ENCODE measurements at regions not wholly inside any gene's neighbourhood (a gene's known extent, or its start where the extent isn't known, plus 50 kb on each side); places are given as distances from the start of the nearest gene placed in this dataset.

- no peak for TF ChIP-seq GATA3 (IDR thresholded peaks at IDR 0.05; ENCODE audit: low read depth, low read length)
- TF ChIP-seq GATA2 (IDR thresholded peaks at IDR 0.05; ENCODE audit: low read depth, low read length): no peak
These were observed 132.4 kb downstream of the MN1 start for GRCh38 chr22:27668828-27669797.

GRCh38 chr22:27669798-27670599 lies 131.6 kb downstream of the MN1 start:
- TF ChIP-seq GATA3 (IDR thresholded peaks at IDR 0.05; ENCODE audit: low read depth, low read length): no peak
- TF ChIP-seq GATA2 (IDR thresholded peaks at IDR 0.05; ENCODE audit: low read depth, low read length): no peak

- TF ChIP-seq GATA2 (IDR thresholded peaks at IDR 0.05; ENCODE audit: low read depth, low read length) (no peak), GATA3 (IDR thresholded peaks at IDR 0.05; ENCODE audit: low read depth, low read length) (no peak)
These were observed 130.7 kb downstream of the MN1 start for GRCh38 chr22:27670701-27671412.

- no peak for TF ChIP-seq GATA2 (IDR thresholded peaks at IDR 0.05; ENCODE audit: low read depth, low read length)
- TF ChIP-seq GATA3 (IDR thresholded peaks at IDR 0.05; ENCODE audit: low read depth, low read length): no peak
These were observed 130.1 kb downstream of the MN1 start for GRCh38 chr22:27671413-27671935.

- TF ChIP-seq GATA2 (IDR thresholded peaks at IDR 0.05; ENCODE audit: low read depth, low read length): no peak
- no peak for TF ChIP-seq GATA3 (IDR thresholded peaks at IDR 0.05; ENCODE audit: low read depth, low read length)
These were observed 128.7 kb downstream of the MN1 start for GRCh38 chr22:27672721-27673418.

GRCh38 chr22:27673839-27674238 lies 127.7 kb downstream of the MN1 start:
- TF ChIP-seq GATA2 (IDR thresholded peaks at IDR 0.05; ENCODE audit: low read depth, low read length): no peak

- no peak for TF ChIP-seq GATA2 (IDR thresholded peaks at IDR 0.05; ENCODE audit: low read depth, low read length)
- TF ChIP-seq GATA3 (IDR thresholded peaks at IDR 0.05; ENCODE audit: low read depth, low read length): no peak
These were observed 127.2 kb downstream of the MN1 start for GRCh38 chr22:27674261-27674923.

GRCh38 chr22:27676545-27677213 lies 124.9 kb downstream of the MN1 start:
- TF ChIP-seq GATA3 (IDR thresholded peaks at IDR 0.05; ENCODE audit: low read depth, low read length): no peak

- TF ChIP-seq GATA3 (IDR thresholded peaks at IDR 0.05; ENCODE audit: low read depth, low read length): no peak
- TF ChIP-seq GATA2 (IDR thresholded peaks at IDR 0.05; ENCODE audit: low read depth, low read length): no peak
These were observed 123.6 kb downstream of the MN1 start for GRCh38 chr22:27677905-27678458.

GRCh38 chr22:27679176-27679575 lies 122.4 kb downstream of the MN1 start:
- TF ChIP-seq GATA3 (IDR thresholded peaks at IDR 0.05; ENCODE audit: low read depth, low read length) (no peak), GATA2 (IDR thresholded peaks at IDR 0.05; ENCODE audit: low read depth, low read length) (no peak)

GRCh38 chr22:27679693-27680488 lies 121.7 kb downstream of the MN1 start:
- TF ChIP-seq GATA2 (IDR thresholded peaks at IDR 0.05; ENCODE audit: low read depth, low read length) (no peak), GATA3 (IDR thresholded peaks at IDR 0.05; ENCODE audit: low read depth, low read length) (no peak)
